ENCODE measurements at regions not wholly inside any gene's neighbourhood (a gene's known extent, or its start where the extent isn't known, plus 50 kb on each side); places are given as distances from the start of the nearest gene placed in this dataset.

- no peak for DNase-seq (ENCODE audit: low read depth, low spot score)
- no peak overlapping the region for H3K4me3 Mint-ChIP-seq
- no peak overlapping the region for H3K27ac Mint-ChIP-seq (ENCODE audit: unreplicated experiment)
- no peaks in the 10 kb centered on the region for H3K36me3 Mint-ChIP-seq (ENCODE audit: low read depth)
- H3K9me3 Mint-ChIP-seq, result no peaks in the 10 kb centered on the region
- TF ChIP-seq CTCF (conservative IDR thresholded peaks at IDR 0.05), result peak; percentile 41
- no peaks in the 10 kb centered on the region for H3K27me3 Mint-ChIP-seq (ENCODE audit: low read depth)
- no peaks in the 10 kb centered on the region for H3K4me1 Mint-ChIP-seq
Observed at GRCh38 chr11:32487270-32487669, 51.9 kb upstream of the WT1 start.

- Mint-ChIP-seq H3K9me3 (no peaks in the 10 kb centered on the region), H3K4me3 (no peak overlapping the region), H3K36me3 (ENCODE audit: low read depth) (no peaks in the 10 kb centered on the region), H3K27ac (ENCODE audit: unreplicated experiment) (no peak overlapping the region), H3K27me3 (ENCODE audit: low read depth) (no peaks in the 10 kb centered on the region), H3K4me1 (peaks cover 8% of the 10 kb centered on the region)
- DNase-seq (ENCODE audit: low read depth, low spot score), result no peak
- TF ChIP-seq CTCF (conservative IDR thresholded peaks at IDR 0.05), result no peak
Observed at GRCh38 chr11:32485733-32486132, 50.4 kb upstream of the WT1 start.
